ENCODE measurements at regions not wholly inside any gene's neighbourhood (a gene's known extent, or its start where the extent isn't known, plus 50 kb on each side); places are given as distances from the start of the nearest gene placed in this dataset.

DNA sequence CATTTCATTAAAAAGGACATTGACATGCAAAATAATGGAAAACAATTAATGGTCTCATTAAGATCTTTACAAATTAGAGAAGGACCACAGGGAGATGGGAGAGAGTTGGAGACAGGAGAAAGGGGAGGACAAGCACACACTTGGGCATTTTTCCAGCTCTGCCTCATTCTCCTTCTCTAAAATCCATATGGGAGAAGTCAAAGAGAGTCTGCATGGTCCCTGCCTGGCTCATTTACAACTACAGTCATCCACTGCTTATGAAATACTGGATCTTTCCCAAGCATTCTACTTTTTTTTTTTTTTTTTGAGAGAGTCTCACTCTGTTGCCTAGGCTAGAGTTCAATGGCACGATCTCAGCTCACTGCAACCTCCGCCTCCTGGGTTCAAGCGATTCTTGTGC, 518.9 kb upstream of the CELF2 start:
- TF ChIP-seq ZNF8 (CRISPR knock-in tag; IDR thresholded peaks at IDR 0.05) = no peak
- no peak for TF ChIP-seq ARNTL (CRISPR knock-in tag; IDR thresholded peaks at IDR 0.05; ENCODE audit: borderline replicate concordance, low read depth)
- TF ChIP-seq, protein P1, sequence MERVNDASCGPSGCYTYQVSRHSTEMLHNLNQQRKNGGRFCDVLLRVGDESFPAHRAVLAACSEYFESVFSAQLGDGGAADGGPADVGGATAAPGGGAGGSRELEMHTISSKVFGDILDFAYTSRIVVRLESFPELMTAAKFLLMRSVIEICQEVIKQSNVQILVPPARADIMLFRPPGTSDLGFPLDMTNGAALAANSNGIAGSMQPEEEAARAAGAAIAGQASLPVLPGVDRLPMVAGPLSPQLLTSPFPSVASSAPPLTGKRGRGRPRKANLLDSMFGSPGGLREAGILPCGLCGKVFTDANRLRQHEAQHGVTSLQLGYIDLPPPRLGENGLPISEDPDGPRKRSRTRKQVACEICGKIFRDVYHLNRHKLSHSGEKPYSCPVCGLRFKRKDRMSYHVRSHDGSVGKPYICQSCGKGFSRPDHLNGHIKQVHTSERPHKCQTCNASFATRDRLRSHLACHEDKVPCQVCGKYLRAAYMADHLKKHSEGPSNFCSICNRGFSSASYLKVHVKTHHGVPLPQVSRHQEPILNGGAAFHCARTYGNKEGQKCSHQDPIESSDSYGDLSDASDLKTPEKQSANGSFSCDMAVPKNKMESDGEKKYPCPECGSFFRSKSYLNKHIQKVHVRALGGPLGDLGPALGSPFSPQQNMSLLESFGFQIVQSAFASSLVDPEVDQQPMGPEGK (CRISPR knock-in tag; IDR thresholded peaks at IDR 0.05; ENCODE audit: borderline replicate concordance) = no peak
- TF ChIP-seq TOX (CRISPR knock-in tag; IDR thresholded peaks at IDR 0.05; ENCODE audit: borderline replicate concordance) = no peak
- TF ChIP-seq ZFP3 (CRISPR knock-in tag; IDR thresholded peaks at IDR 0.05) = no peak
- no peak for TF ChIP-seq ZC3H10 (CRISPR knock-in tag; IDR thresholded peaks at IDR 0.05)
- no peak for TF ChIP-seq POU6F1 (CRISPR knock-in tag; IDR thresholded peaks at IDR 0.05; ENCODE audit: borderline replicate concordance, low read depth)
- TF ChIP-seq TSHZ2 (CRISPR knock-in tag; IDR thresholded peaks at IDR 0.05) = no peak
